Stimulated activated effector memory CD8-positive, alpha-beta T cell treated with anti-CD3 and anti-CD28 coated beads, Interleukin-12 subunit alpha, Interleukin-12 subunit beta, amount 100 ng/mL, for 72 hours (primary cell): ENCODE measurements at regions not wholly inside any gene's neighbourhood (a gene's known extent, or its start where the extent isn't known, plus 50 kb on each side); places are given as distances from the start of the nearest gene placed in this dataset.

Experiments used
- ATAC-seq: fragments of 150-1000 bp; cut with Tn5 transposase; 2 replicates; pipeline ENCODE4 v1.10.0; 2021
- DNase-seq, 2 donors: peaks; one replicate each; pipeline ENCODE4 v3.0.0; 2021 to 2022; ENCODE audit warnings: low spot score in 2 of 2
- H3K27ac Mint-ChIP-seq: one replicate; pipeline ENCODE4 v1.8.0; 2022; ENCODE audit warnings: mild to moderate bottlenecking, mixed read lengths
- H3K36me3 Mint-ChIP-seq: one replicate; pipeline ENCODE4 v1.8.0; 2022; ENCODE audit warnings: mild to moderate bottlenecking, mixed read lengths
- H3K4me1 Mint-ChIP-seq: one replicate; pipeline ENCODE4 v1.8.0; 2022; ENCODE audit warnings: mixed read lengths
- H3K4me3 Mint-ChIP-seq: one replicate; pipeline ENCODE4 v1.8.0; 2022; ENCODE audit warnings: mild to moderate bottlenecking, mixed read lengths
- H3K9me3 Mint-ChIP-seq: one replicate; pipeline ENCODE4 v1.8.0; 2022; ENCODE audit warnings: mixed read lengths

- Mint-ChIP-seq H3K4me1 (peaks cover 48% of the 10 kb centered on the region), H3K9me3 (no peaks in the 10 kb centered on the region), H3K27ac (peak overlapping the region; percentile 86), H3K4me3 (peak overlapping the region; percentile 57), H3K36me3 (peaks cover 34% of the 10 kb centered on the region)
- DNase-seq (no peak), ATAC-seq (no peak)
Measured at GRCh38 chr21:25422610-25423608, 184.4 kb downstream of the MRPL39 start.

- Mint-ChIP-seq H3K4me3 (peak overlapping the region; percentile 57), H3K9me3 (no peaks in the 10 kb centered on the region), H3K36me3 (peaks cover 34% of the 10 kb centered on the region), H3K4me1 (peaks cover 43% of the 10 kb centered on the region), H3K27ac (peak overlapping the region; percentile 86)
- peak; percentile 97 for ATAC-seq
- DNase-seq = peak; percentile 32 to 75
Measured at GRCh38 chr21:25421321-25422028, 185.8 kb downstream of the MRPL39 start.

- ATAC-seq (no peak), DNase-seq (peak in 1 of 2 donors; percentile 50)
- H3K4me3 Mint-ChIP-seq = peak overlapping the region; percentile 57
- H3K4me1 Mint-ChIP-seq = peaks cover 43% of the 10 kb centered on the region
- peaks cover 34% of the 10 kb centered on the region for H3K36me3 Mint-ChIP-seq
- no peaks in the 10 kb centered on the region for H3K9me3 Mint-ChIP-seq
- peak overlapping the region; percentile 86 for H3K27ac Mint-ChIP-seq
Measured at GRCh38 chr21:25420831-25421230, 186.4 kb downstream of the MRPL39 start.

GRCh38 chr21:25416669-25417068 is 190.6 kb downstream of the MRPL39 start:
- Mint-ChIP-seq H3K36me3 (peaks cover 26% of the 10 kb centered on the region), H3K4me1 (peaks cover 23% of the 10 kb centered on the region)
- DNase-seq = no peak

GRCh38 chr21:25412100-25412499 is 195.2 kb downstream of the MRPL39 start:
- H3K4me3 Mint-ChIP-seq = no peak overlapping the region
- no peaks in the 10 kb centered on the region for H3K9me3 Mint-ChIP-seq
- DNase-seq (no peak), ATAC-seq (no peak)
- no peak overlapping the region for H3K27ac Mint-ChIP-seq
- H3K4me1 Mint-ChIP-seq = no peaks in the 10 kb centered on the region
- no peaks in the 10 kb centered on the region for H3K36me3 Mint-ChIP-seq

More at GRCh38 chr21:25416669-25417068, 190.6 kb downstream of the MRPL39 start:
- Mint-ChIP-seq H3K9me3 (no peaks in the 10 kb centered on the region), H3K27ac (no peak overlapping the region), H3K4me3 (no peak overlapping the region)
- ATAC-seq = no peak

- DNase-seq (no peak), ATAC-seq (no peak)
- Mint-ChIP-seq H3K9me3 (no peaks in the 10 kb centered on the region), H3K4me3 (no peak overlapping the region), H3K36me3 (no peaks in the 10 kb centered on the region), H3K4me1 (no peaks in the 10 kb centered on the region), H3K27ac (no peak overlapping the region)
Measured at GRCh38 chr21:25409978-25410377, 197.3 kb downstream of the MRPL39 start.

GRCh38 chr21:25408666-25409065 is 198.6 kb downstream of the MRPL39 start:
- ATAC-seq = no peak
- Mint-ChIP-seq H3K4me3 (no peak overlapping the region), H3K9me3 (no peaks in the 10 kb centered on the region), H3K4me1 (no peaks in the 10 kb centered on the region), H3K27ac (no peak overlapping the region), H3K36me3 (peaks cover 6% of the 10 kb centered on the region)
- DNase-seq = no peak

GRCh38 chr21:25406887-25407579 is 200.2 kb downstream of the MRPL39 start:
- Mint-ChIP-seq H3K4me1 (peaks cover 15% of the 10 kb centered on the region), H3K9me3 (no peaks in the 10 kb centered on the region), H3K27ac (no peak overlapping the region), H3K4me3 (no peak overlapping the region), H3K36me3 (peaks cover 6% of the 10 kb centered on the region)
- ATAC-seq (no peak), DNase-seq (no peak)

GRCh38 chr21:25405984-25406383 is 201.3 kb downstream of the MRPL39 start:
- H3K27ac Mint-ChIP-seq = no peak overlapping the region
- H3K4me3 Mint-ChIP-seq = no peak overlapping the region
- H3K4me1 Mint-ChIP-seq = peaks cover 15% of the 10 kb centered on the region
- peaks cover 6% of the 10 kb centered on the region for H3K36me3 Mint-ChIP-seq
- ATAC-seq (no peak), DNase-seq (no peak)
- H3K9me3 Mint-ChIP-seq = no peaks in the 10 kb centered on the region

- Mint-ChIP-seq H3K4me1 (peaks cover 15% of the 10 kb centered on the region), H3K36me3 (peaks cover 6% of the 10 kb centered on the region), H3K9me3 (no peaks in the 10 kb centered on the region), H3K27ac (no peak overlapping the region), H3K4me3 (no peak overlapping the region)
- ATAC-seq (peak; percentile 77), DNase-seq (peak in 1 of 2 donors; percentile 69)
Measured at GRCh38 chr21:25402134-25402961, 204.9 kb downstream of the MRPL39 start.

GRCh38 chr21:25400427-25400826 is 206.9 kb downstream of the MRPL39 start:
- peaks cover 12% of the 10 kb centered on the region for H3K36me3 Mint-ChIP-seq
- H3K4me1 Mint-ChIP-seq = peaks cover 22% of the 10 kb centered on the region
- DNase-seq = no peak
- no peak overlapping the region for H3K4me3 Mint-ChIP-seq
- no peak for ATAC-seq
- H3K27ac Mint-ChIP-seq = no peak overlapping the region
- no peaks in the 10 kb centered on the region for H3K9me3 Mint-ChIP-seq

GRCh38 chr21:25398630-25399029 is 208.7 kb downstream of the MRPL39 start:
- no peak overlapping the region for H3K27ac Mint-ChIP-seq
- DNase-seq = no peak
- H3K9me3 Mint-ChIP-seq = no peaks in the 10 kb centered on the region
- H3K4me3 Mint-ChIP-seq = no peak overlapping the region
- H3K36me3 Mint-ChIP-seq = peaks cover 6% of the 10 kb centered on the region
- peaks cover 22% of the 10 kb centered on the region for H3K4me1 Mint-ChIP-seq
- ATAC-seq = no peak

- Mint-ChIP-seq H3K4me3 (peak overlapping the region; percentile 44), H3K9me3 (no peaks in the 10 kb centered on the region), H3K36me3 (peaks cover 10% of the 10 kb centered on the region), H3K27ac (peak overlapping the region; percentile 67), H3K4me1 (peaks cover 7% of the 10 kb centered on the region)
- peak; percentile 48 to 89 for DNase-seq
- peak; percentile 98 for ATAC-seq
Measured at GRCh38 chr21:25396135-25396711, 211.1 kb downstream of the MRPL39 start.

- DNase-seq = no peak
- Mint-ChIP-seq H3K4me3 (no peak overlapping the region), H3K4me1 (peaks cover 7% of the 10 kb centered on the region), H3K9me3 (no peaks in the 10 kb centered on the region), H3K27ac (no peak overlapping the region), H3K36me3 (peaks cover 10% of the 10 kb centered on the region)
- no peak for ATAC-seq
Measured at GRCh38 chr21:25391777-25392176, 215.5 kb downstream of the MRPL39 start.
